Endothelial cell of umbilical vein (primary cell): ENCODE measurements at regions not wholly inside any gene's neighbourhood (a gene's known extent, or its start where the extent isn't known, plus 50 kb on each side); places are given as distances from the start of the nearest gene placed in this dataset.

Experiments
- BruUV-seq: library from RNA; stranded (reverse); fragments of 400-500 nt; replicated peaks from 2 replicates; lab custom pipeline; 2021; lab: Mats Ljungman, UMichigan
- CTCF ChIA-PET: fragments of 300-600, 350-600 bp; sonication (Branson Sonifier 250); formaldehyde crosslinking; loops from one replicate; lab custom pipeline; 2021; ENCODE audit warnings: antibody characterized with exemption, inconsistent platforms; lab: Charles Lee
- POLR2A ChIA-PET: fragments of 300-600, 350-600 bp; sonication (Branson Sonifier 250); formaldehyde crosslinking; loops from one replicate; lab custom pipeline; 2021; ENCODE audit warnings: antibody characterized with exemption, inconsistent platforms; lab: Charles Lee
- DNase-seq: peaks from one replicate; pipeline ENCODE4 v3.0.0-alpha.2; 2011; ENCODE audit warnings: low read depth, low spot score
- FAIRE-seq: peaks from 2 replicates; lab custom pipeline; 2011; peaks lifted over from hg19 to GRCh38; lab: Jason Lieb, UNC
- H2AFZ ChIP-seq: 2 replicates; pipeline ENCODE4 v1.6.0; 2012; ENCODE audit warnings: low read depth, low read length, control low read depth, inconsistent platforms
- H3K27ac ChIP-seq: 2 replicates; pipeline ENCODE4 v1.5.1; 2011; ENCODE audit warnings: low read depth, mild to moderate bottlenecking, control low read depth, low read length, moderate library complexity; ENCODE audit not compliant: insufficient read depth
- H3K27me3 ChIP-seq, 2 experiments: 2 replicates each; pipeline versions ENCODE4 v1.6.0 to v1.6.1; 2011; ENCODE audit warnings: low read length in 2 of 2, mixed read lengths in 1 of 2; ENCODE audit not compliant: control insufficient read depth in 2 of 2, insufficient read depth in 2 of 2
- H3K36me3 ChIP-seq, 2 experiments: 2 replicates in 1 of 2; 3 replicates in 1 of 2; pipeline ENCODE4 v1.5.1; 2011; ENCODE audit warnings: low read length in 2 of 2, mild to moderate bottlenecking in 1 of 2, moderate library complexity in 1 of 2; ENCODE audit not compliant: control insufficient read depth in 2 of 2, insufficient read depth in 2 of 2; ENCODE audit errors: extremely low read depth in 1 of 2
- H3K4me1 ChIP-seq: 3 replicates; pipeline ENCODE4 v1.5.1; 2011; ENCODE audit warnings: mild to moderate bottlenecking, low read length; ENCODE audit not compliant: control insufficient read depth, insufficient read depth; ENCODE audit errors: extremely low read depth
- H3K4me2 ChIP-seq: 2 replicates; pipeline ENCODE4 v1.6.1; 2011; ENCODE audit warnings: low read length, control low read depth, mixed read lengths; ENCODE audit not compliant: insufficient read depth
- H3K4me3 ChIP-seq, 3 experiments: fragments of 200-600 bp in 1 of 3; sonication (generic), shearing (Covaris generic) in 1 of 3; replicated peaks in 1 of 3; 2 replicates each; pipeline ENCODE4 v1.5.1; 2011 to 2016; ENCODE audit warnings: control low read depth in 3 of 3, low read length in 3 of 3, mild to moderate bottlenecking in 2 of 3, inconsistent platforms in 1 of 3, low read depth in 1 of 3, moderate library complexity in 1 of 3; ENCODE audit not compliant: insufficient read depth in 1 of 3
- H3K79me2 ChIP-seq: 2 replicates; pipeline ENCODE4 v1.6.0; 2012; ENCODE audit warnings: low read length, inconsistent platforms; ENCODE audit not compliant: control insufficient read depth, insufficient read depth
- H3K9ac ChIP-seq: replicated peaks from 2 replicates; pipeline ENCODE3; 2011; ENCODE audit warnings: low read length, control low read depth; ENCODE audit not compliant: insufficient read depth; ENCODE audit errors: extremely low read depth
- H3K9me1 ChIP-seq: replicated peaks from 3 replicates; pipeline ENCODE4 v1.6.0; 2011; ENCODE audit warnings: mild to moderate bottlenecking, low read length; ENCODE audit not compliant: control insufficient read depth, insufficient read depth; ENCODE audit errors: extremely low read depth
- H3K9me3 ChIP-seq: replicated peaks from 2 replicates; pipeline ENCODE4 v1.5.1; 2012; ENCODE audit warnings: low read length, inconsistent platforms; ENCODE audit not compliant: control insufficient read depth, insufficient read depth
- H4K20me1 ChIP-seq: replicated peaks from 2 replicates; pipeline ENCODE3; 2011; ENCODE audit warnings: mild to moderate bottlenecking, low read length; ENCODE audit not compliant: control insufficient read depth, insufficient read depth; ENCODE audit errors: extremely low read depth
- CTCF ChIP-seq, 2 donors: IDR thresholded peaks; 1 replicate in 1 of 2; 2 replicates in 1 of 2; pipeline ENCODE4 v1.5.1; 2011; ENCODE audit warnings: low read length in 2 of 2, mild to moderate bottlenecking in 2 of 2, moderate library complexity in 2 of 2, control low read depth in 1 of 2, inconsistent platforms in 1 of 2, low read depth in 1 of 2; ENCODE audit not compliant: insufficient read depth in 1 of 2; ENCODE audit errors: extremely low read depth in 1 of 2
- EZH2 ChIP-seq: IDR thresholded peaks from 2 replicates; pipeline ENCODE4 v1.6.1; 2012; ENCODE audit warnings: borderline replicate concordance, low read depth, mild to moderate bottlenecking, moderate library complexity, low read length, inconsistent platforms; ENCODE audit not compliant: severe bottlenecking
- FOS ChIP-seq: IDR thresholded peaks from 2 replicates; pipeline ENCODE4 v1.6.1; 2011; ENCODE audit warnings: mild to moderate bottlenecking, low read length, moderate library complexity, borderline replicate concordance; ENCODE audit not compliant: insufficient read depth
- GATA2 ChIP-seq: IDR thresholded peaks from 2 replicates; pipeline ENCODE4 v1.7.0; 2011; ENCODE audit warnings: low read depth, mild to moderate bottlenecking, moderate library complexity, mixed read lengths, low read length; ENCODE audit not compliant: insufficient read length, insufficient read depth
- JUN ChIP-seq: IDR thresholded peaks from 2 replicates; pipeline ENCODE4 v1.6.1; 2011; ENCODE audit warnings: borderline replicate concordance, low read depth; ENCODE audit not compliant: insufficient read length, insufficient read depth
- MAX ChIP-seq: IDR thresholded peaks from 2 replicates; pipeline ENCODE4 v1.6.1; 2011; ENCODE audit not compliant: insufficient read depth, insufficient read length
- MYC ChIP-seq: IDR thresholded peaks from one replicate; pipeline ENCODE4 v1.6.1; 2011; ENCODE audit warnings: mild to moderate bottlenecking, low read depth, low read length
- POLR2A ChIP-seq: IDR thresholded peaks from 2 replicates; pipeline ENCODE4 v1.6.1; 2012; ENCODE audit warnings: low read depth, mild to moderate bottlenecking, control low read depth, low read length
- POLR2AphosphoS5 ChIP-seq: IDR thresholded peaks from 2 replicates; pipeline ENCODE4 v1.6.1; 2012; ENCODE audit warnings: low read depth, mild to moderate bottlenecking, control low read depth, low read length, moderate library complexity; ENCODE audit not compliant: insufficient read depth
- dilution Hi-C: fragments of 300-500 bp; cut with MboI; formaldehyde crosslinking; loops from one replicate; pipeline ENCODE4 v1.15.0; 2019; ENCODE audit warnings: low sequenced_read_pairs; ENCODE audit not compliant: extremely low pct_ligation_motif_present
- intact Hi-C: fragments of 100-400 bp; cut with micrococcal nuclease; formaldehyde crosslinking; loops from one replicate; pipeline ENCODE4 v1.10.0; 2022

- intact Hi-C loops (loop anchor here (5.0 kb wide), 2 partner anchors 587 to 602 kb away; partner anchors contain the start of gene FOXO1), dilution Hi-C loops (no loop called here)
- DNase-seq (no peak), FAIRE-seq (no peak)
- Histone ChIP-seq H3K4me1 (peaks cover 11% of the 10 kb centered on the region), H3K9me1 (no peaks in the 10 kb centered on the region), H4K20me1 (no peaks in the 10 kb centered on the region), H3K27me3 (no peaks in the 10 kb centered on the region), H3K79me2 (no peaks in the 10 kb centered on the region), H3K36me3 (no peaks in the 10 kb centered on the region), H3K9ac (no peak overlapping the region), H3K4me2 (no peak overlapping the region), H3K9me3 (no peaks in the 10 kb centered on the region), H3K4me3 (no peak overlapping the region), H2AFZ (no peak overlapping the region), H3K27ac (no peak overlapping the region)
- POLR2A ChIA-PET: no interaction called here
- CTCF ChIA-PET: interaction anchor here (3.6 kb wide), 1 partner anchor 11 kb away, joined by 24 read pairs; no protein-coding TSS in a partner anchor
- BruUV-seq: no TSS peak
- TF ChIP-seq GATA2 (no peak), EZH2 (no peak), CTCF (IDR thresholded peaks at IDR 0.05; ENCODE audit: extremely low read depth in 1 of 2, insufficient read depth in 1 of 2, low read depth in 1 of 2, low read length in 2 of 2) (no peak), MAX (no peak), MYC (no peak), JUN (no peak), POLR2A (no peak), POLR2AphosphoS5 (no peak), FOS (no peak)
Observed at GRCh38 chr13:40080676-40081075, 425.2 kb downstream of the COG6 start.
